DND-41 (cell line): ENCODE measurements at regions not wholly inside any gene's neighbourhood (a gene's known extent, or its start where the extent isn't known, plus 50 kb on each side); places are given as distances from the start of the nearest gene placed in this dataset.

Experiments
- EZH2 ChIP-seq: IDR thresholded peaks from 3 replicates; pipeline ENCODE4 v1.6.1; 2012; ENCODE audit warnings: borderline replicate concordance, low read depth, mild to moderate bottlenecking, moderate library complexity, low read length, inconsistent platforms; ENCODE audit not compliant: severe bottlenecking
- TF ChIP-seq, protein P1 (sequence below): IDR thresholded peaks from 2 replicates; pipeline ENCODE4 v1.5.1; 2012; ENCODE audit warnings: borderline replicate concordance, low read length, moderate library complexity, mild to moderate bottlenecking; ENCODE audit not compliant: poor library complexity, severe bottlenecking; ENCODE audit errors: extremely low read depth

DNA sequence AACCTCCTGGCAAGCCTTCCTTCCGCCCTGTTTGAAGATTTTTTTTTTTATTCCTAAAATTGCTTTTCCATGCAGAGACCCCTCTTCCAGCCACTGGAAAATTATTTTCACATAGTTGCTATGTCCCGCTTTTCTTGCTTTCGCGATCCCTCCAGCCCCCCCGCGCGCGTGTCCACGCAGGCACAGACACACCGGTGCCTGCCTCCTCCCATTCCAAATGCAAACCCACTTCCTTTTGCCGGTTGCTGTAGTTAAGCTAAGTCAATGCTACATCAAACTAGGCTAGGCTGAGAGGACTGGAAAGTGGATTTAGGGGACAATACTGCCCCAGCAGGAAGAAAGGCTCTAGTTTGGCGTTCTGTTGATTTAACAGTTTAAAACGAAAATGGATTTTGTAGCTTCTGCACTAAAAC, 111.0 kb downstream of the DHX15 start:
- TF ChIP-seq, protein P1, sequence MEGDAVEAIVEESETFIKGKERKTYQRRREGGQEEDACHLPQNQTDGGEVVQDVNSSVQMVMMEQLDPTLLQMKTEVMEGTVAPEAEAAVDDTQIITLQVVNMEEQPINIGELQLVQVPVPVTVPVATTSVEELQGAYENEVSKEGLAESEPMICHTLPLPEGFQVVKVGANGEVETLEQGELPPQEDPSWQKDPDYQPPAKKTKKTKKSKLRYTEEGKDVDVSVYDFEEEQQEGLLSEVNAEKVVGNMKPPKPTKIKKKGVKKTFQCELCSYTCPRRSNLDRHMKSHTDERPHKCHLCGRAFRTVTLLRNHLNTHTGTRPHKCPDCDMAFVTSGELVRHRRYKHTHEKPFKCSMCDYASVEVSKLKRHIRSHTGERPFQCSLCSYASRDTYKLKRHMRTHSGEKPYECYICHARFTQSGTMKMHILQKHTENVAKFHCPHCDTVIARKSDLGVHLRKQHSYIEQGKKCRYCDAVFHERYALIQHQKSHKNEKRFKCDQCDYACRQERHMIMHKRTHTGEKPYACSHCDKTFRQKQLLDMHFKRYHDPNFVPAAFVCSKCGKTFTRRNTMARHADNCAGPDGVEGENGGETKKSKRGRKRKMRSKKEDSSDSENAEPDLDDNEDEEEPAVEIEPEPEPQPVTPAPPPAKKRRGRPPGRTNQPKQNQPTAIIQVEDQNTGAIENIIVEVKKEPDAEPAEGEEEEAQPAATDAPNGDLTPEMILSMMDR = peak; percentile 38
- no peak for TF ChIP-seq EZH2
